SJSA1 (cell line): ENCODE measurements at regions not wholly inside any gene's neighbourhood (a gene's known extent, or its start where the extent isn't known, plus 50 kb on each side); places are given as distances from the start of the nearest gene placed in this dataset.

Experiments used
- DNase-seq, 2 experiments: peaks; one replicate each; pipeline ENCODE4 v3.0.0-alpha.2; 2015 to 2020; ENCODE audit warnings: low spot score in 2 of 2, low read depth in 1 of 2
- H3K27ac ChIP-seq: fragments of 250-450 bp; sonication (Bioruptor Pico); 2 replicates; pipeline ENCODE4 v1.5.1; 2020; ENCODE audit warnings: mild to moderate bottlenecking, moderate library complexity
- H3K27me3 ChIP-seq: fragments of 250-450 bp; sonication (Bioruptor Pico); replicated peaks from 2 replicates; pipeline ENCODE4 v1.5.1; 2020; ENCODE audit warnings: mild to moderate bottlenecking, moderate library complexity
- H3K36me3 ChIP-seq: fragments of 250-450 bp; sonication (Bioruptor Pico); 2 replicates; pipeline ENCODE4 v1.5.1; 2020; ENCODE audit warnings: mild to moderate bottlenecking
- H3K4me1 ChIP-seq: fragments of 250-450 bp; sonication (Bioruptor Pico); replicated peaks from 2 replicates; pipeline ENCODE4 v1.6.1; 2021; ENCODE audit warnings: mild to moderate bottlenecking
- H3K4me3 ChIP-seq: fragments of 250-450 bp; sonication (Bioruptor Pico); 2 replicates; pipeline ENCODE4 v1.5.1; 2020; ENCODE audit warnings: mild to moderate bottlenecking
- H3K9me3 ChIP-seq: fragments of 250-450 bp; sonication (Bioruptor Pico); replicated peaks from 2 replicates; pipeline ENCODE4 v1.5.1; 2020; ENCODE audit warnings: mild to moderate bottlenecking

DNA sequence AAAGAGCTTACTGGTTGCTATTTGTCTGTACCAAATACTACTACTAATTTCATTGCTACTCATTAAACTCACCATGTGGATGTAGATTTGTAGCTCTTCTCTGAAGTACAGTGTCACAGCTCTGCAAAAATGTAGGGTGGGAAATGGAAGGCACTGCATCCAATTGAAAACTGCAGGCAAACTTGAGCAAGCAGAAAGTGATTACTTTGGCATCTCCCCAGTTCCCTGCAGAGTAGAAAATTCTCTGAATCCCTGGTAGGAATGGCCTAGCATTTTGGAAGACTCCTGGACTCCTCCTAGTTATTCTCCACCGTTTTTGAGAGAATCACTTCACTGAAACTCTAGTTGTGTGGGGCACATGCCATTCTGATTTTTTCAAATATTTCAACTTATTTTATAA lies 239.1 kb downstream of the DIO2 start:
- H3K27ac ChIP-seq: no peak overlapping the region
- peaks cover 3% of the 10 kb centered on the region for H3K4me1 ChIP-seq
- H3K4me3 ChIP-seq: no peak overlapping the region
- no peaks in the 10 kb centered on the region for H3K9me3 ChIP-seq
- no peaks in the 10 kb centered on the region for H3K27me3 ChIP-seq
- no peaks in the 10 kb centered on the region for H3K36me3 ChIP-seq
- no peak for DNase-seq

DNA sequence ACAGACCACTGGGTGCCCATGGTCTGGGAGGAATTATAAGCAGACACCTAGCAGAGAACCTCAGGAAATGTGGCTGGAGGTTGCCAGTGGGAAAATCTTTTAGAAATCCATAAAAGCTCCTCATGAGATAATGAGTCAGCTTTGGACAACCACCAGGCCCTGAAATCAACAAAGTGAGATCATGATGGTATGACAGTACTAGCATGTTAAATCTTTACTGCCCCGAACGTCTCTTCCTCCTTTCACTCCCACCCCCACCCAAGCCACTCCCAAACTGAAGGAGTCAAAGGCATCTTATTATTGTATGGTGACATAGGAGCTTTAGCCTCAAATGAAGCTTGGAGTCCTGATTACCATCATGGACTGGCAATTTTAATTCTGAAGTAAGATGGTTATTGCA lies 240.0 kb downstream of the DIO2 start:
- no peak overlapping the region for H3K27ac ChIP-seq

GRCh38 chr14:79967453-79967852 lies 243.9 kb downstream of the DIO2 start:
- DNase-seq: no peak
- Histone ChIP-seq H3K27me3 (no peaks in the 10 kb centered on the region), H3K27ac (0 out of 2 replicates have a peak overlapping the region, but pooled peaks have one; percentile 13), H3K4me1 (peaks cover 16% of the 10 kb centered on the region), H3K4me3 (no peak overlapping the region), H3K36me3 (no peaks in the 10 kb centered on the region), H3K9me3 (no peaks in the 10 kb centered on the region)

More for the DNA sequence above, 240.0 kb downstream of the DIO2 start:
- H3K36me3 ChIP-seq: no peaks in the 10 kb centered on the region
- H3K4me1 ChIP-seq: peaks cover 12% of the 10 kb centered on the region
- DNase-seq: peak in 1 of 2 experiments; percentile 3
- no peaks in the 10 kb centered on the region for H3K9me3 ChIP-seq
- H3K27me3 ChIP-seq: no peaks in the 10 kb centered on the region
- no peak overlapping the region for H3K4me3 ChIP-seq

- 0 out of 2 replicates have a peak overlapping the region, but pooled peaks have one; percentile 13 for H3K27ac ChIP-seq
- DNase-seq: peak in 1 of 2 experiments; percentile 25
- H3K27me3 ChIP-seq: no peaks in the 10 kb centered on the region
Observed at GRCh38 chr14:79967001-79967400, 244.3 kb downstream of the DIO2 start.

GRCh38 chr14:79965896-79966295 lies 245.4 kb downstream of the DIO2 start:
- no peaks in the 10 kb centered on the region for H3K36me3 ChIP-seq
- no peak overlapping the region for H3K27ac ChIP-seq
- H3K4me1 ChIP-seq: peaks cover 16% of the 10 kb centered on the region
- H3K9me3 ChIP-seq: no peaks in the 10 kb centered on the region
- DNase-seq: peak in 1 of 2 experiments; percentile 9
- no peak overlapping the region for H3K4me3 ChIP-seq
- no peaks in the 10 kb centered on the region for H3K27me3 ChIP-seq

More at GRCh38 chr14:79967001-79967400, 244.3 kb downstream of the DIO2 start:
- Histone ChIP-seq H3K36me3 (no peaks in the 10 kb centered on the region), H3K4me3 (no peak overlapping the region), H3K9me3 (no peaks in the 10 kb centered on the region), H3K4me1 (peaks cover 16% of the 10 kb centered on the region)

DNA sequence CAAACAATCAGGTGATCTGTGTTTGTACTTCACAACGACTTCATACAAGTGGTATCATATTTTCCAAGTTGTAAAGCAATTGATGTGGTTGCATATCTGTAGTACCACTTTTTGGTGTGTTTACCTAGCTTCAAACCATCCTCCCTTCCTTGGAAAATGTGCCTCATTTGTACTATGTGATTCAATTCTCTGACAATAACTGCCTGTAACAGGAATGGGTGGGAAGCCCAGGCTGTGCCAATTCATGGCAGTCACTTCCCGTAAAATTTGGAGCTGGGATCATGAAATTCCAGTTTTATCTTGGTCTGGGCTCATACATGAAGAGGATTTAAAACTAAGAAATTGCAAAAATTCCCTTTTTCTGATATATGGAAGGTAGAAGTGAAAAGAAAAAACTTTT lies 250.1 kb downstream of the DIO2 start:
- H3K4me3 ChIP-seq: no peak overlapping the region
- H3K9me3 ChIP-seq: no peaks in the 10 kb centered on the region
- DNase-seq: no peak
- H3K27ac ChIP-seq: no peak overlapping the region
- no peaks in the 10 kb centered on the region for H3K36me3 ChIP-seq
- peaks cover 3% of the 10 kb centered on the region; the same call in 1 of the 2 replicates for H3K4me1 ChIP-seq
- H3K27me3 ChIP-seq: no peaks in the 10 kb centered on the region

DNA sequence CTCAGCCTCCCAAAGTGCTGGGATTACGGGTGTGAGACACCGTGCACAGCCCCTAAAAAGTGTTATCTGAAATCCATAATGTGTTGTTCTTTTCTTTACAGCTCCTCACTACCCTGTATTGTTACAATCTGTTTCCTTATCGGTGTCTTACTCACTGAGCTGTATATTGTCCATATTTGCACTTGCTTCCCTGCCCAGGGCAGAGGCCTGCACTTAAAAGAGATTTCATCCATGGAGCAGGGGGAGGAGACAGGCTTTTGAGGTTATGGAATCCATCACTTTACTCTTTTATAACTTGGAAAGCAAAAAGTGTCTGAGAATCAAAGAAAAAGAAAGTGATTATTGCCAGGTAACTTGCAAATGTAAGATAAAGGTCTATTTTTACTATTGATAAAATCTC lies 251.0 kb downstream of the DIO2 start:
- no peaks in the 10 kb centered on the region for H3K36me3 ChIP-seq
- H3K27ac ChIP-seq: no peak overlapping the region
- H3K4me1 ChIP-seq: no peaks in the 10 kb centered on the region
- H3K4me3 ChIP-seq: no peak overlapping the region
- DNase-seq: no peak
- no peaks in the 10 kb centered on the region for H3K27me3 ChIP-seq
- no peaks in the 10 kb centered on the region for H3K9me3 ChIP-seq

DNA sequence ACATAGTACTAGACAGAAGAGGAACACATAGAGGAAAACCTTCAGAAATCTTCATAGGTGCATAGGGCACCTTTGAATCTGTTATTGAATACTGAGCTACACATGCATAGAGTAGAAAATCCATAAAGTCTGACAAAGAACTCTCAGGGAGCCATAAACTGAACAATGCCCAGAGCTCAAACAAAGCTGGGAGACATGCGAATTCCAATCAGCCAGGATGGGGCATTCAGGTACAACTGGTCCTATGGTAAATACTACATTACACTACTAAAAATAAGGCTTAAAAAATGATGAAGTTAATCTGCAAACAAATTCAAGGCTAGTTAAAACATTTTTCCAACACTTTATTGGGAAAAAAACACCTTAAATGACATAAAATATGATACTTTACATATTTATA lies 259.7 kb downstream of the DIO2 start:
- Histone ChIP-seq H3K27me3 (no peaks in the 10 kb centered on the region), H3K4me1 (no peaks in the 10 kb centered on the region), H3K4me3 (no peak overlapping the region), H3K9me3 (no peaks in the 10 kb centered on the region), H3K36me3 (no peaks in the 10 kb centered on the region), H3K27ac (no peak overlapping the region)
- DNase-seq: no peak

DNA sequence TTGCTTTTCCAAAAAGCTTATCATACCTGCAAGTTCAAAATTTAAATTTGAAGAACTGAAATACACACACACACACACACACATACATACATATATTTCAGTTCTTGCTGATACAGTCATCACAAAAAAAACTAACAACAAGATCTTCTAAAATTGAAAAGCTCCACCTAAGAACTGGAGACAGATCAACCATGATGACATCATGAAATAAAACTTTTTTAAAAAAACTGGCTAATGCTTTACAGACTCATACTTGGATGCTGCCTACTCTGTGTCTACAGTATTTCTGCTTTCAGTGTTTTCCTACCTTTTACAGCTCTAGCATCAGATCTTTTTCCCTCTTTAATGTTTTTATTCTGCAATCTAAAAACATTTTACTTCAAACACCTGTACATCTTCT lies 261.4 kb downstream of the DIO2 start:
- no peaks in the 10 kb centered on the region for H3K27me3 ChIP-seq
- no peak overlapping the region for H3K27ac ChIP-seq
- DNase-seq: no peak
- H3K4me3 ChIP-seq: no peak overlapping the region
- no peaks in the 10 kb centered on the region for H3K36me3 ChIP-seq
- H3K4me1 ChIP-seq: no peaks in the 10 kb centered on the region
- no peaks in the 10 kb centered on the region for H3K9me3 ChIP-seq

DNA sequence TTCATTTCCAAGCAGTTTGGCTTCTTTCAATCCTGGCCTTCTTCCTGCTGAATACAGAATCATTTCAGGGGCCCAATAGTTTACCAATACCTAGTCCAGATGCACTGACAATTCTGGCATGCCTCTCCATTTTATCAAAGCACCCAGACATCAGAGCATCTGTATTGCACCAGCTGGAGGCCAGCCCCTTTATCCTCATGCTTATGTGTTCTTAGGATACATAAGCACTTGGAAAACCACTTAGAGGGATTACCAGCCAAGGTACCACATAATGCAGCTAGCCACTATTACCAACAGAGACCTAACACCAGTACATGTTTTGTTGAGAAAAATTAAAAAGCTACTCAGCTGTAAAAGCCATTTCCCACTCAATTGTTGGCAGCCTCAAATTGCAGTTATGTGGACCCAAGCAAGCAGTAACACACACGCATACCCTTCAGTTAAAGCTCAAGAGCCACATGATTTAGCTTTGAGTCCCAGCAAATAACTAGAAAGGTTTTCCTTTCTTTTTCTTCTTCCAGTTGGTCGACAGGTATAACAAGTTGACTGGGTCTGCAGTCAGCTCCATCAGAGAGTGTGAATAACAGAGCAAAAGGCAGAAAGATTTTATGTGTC lies 263.8 kb downstream of the DIO2 start:
- no peak for DNase-seq
- no peaks in the 10 kb centered on the region for H3K36me3 ChIP-seq
- no peaks in the 10 kb centered on the region for H3K4me1 ChIP-seq
- no peaks in the 10 kb centered on the region for H3K27me3 ChIP-seq
- H3K4me3 ChIP-seq: no peak overlapping the region
- no peak overlapping the region for H3K27ac ChIP-seq
- H3K9me3 ChIP-seq: no peaks in the 10 kb centered on the region

- DNase-seq: no peak
- no peak overlapping the region for H3K27ac ChIP-seq
- no peaks in the 10 kb centered on the region for H3K27me3 ChIP-seq
- H3K4me3 ChIP-seq: no peak overlapping the region
- no peaks in the 10 kb centered on the region for H3K9me3 ChIP-seq
- H3K36me3 ChIP-seq: no peaks in the 10 kb centered on the region
- H3K4me1 ChIP-seq: no peaks in the 10 kb centered on the region
Observed at GRCh38 chr14:79939235-79939634, 272.1 kb downstream of the DIO2 start.

DNA sequence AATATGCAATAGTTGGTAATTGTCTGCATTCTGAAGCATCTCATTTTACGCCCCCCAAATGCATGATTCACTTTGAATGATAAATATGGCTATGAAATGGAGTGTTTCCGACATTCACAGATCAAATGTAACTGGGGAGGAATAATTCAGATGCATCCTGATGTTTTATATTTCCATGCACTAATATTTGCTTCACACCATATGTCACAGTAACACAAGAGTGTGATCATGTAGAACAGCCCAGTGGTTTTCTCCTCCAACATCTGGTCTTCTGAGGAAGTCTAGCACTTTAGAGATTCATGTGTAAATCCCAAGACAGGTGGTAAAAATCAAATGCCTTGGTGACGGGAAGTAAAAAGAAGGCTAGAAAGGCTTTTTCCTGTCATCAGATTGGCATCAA lies 273.1 kb downstream of the DIO2 start:
- H3K4me1 ChIP-seq: no peaks in the 10 kb centered on the region
- no peaks in the 10 kb centered on the region for H3K27me3 ChIP-seq
- no peak overlapping the region for H3K27ac ChIP-seq
- no peaks in the 10 kb centered on the region for H3K9me3 ChIP-seq
- no peak overlapping the region for H3K4me3 ChIP-seq
- DNase-seq: no peak
- H3K36me3 ChIP-seq: no peaks in the 10 kb centered on the region

DNA sequence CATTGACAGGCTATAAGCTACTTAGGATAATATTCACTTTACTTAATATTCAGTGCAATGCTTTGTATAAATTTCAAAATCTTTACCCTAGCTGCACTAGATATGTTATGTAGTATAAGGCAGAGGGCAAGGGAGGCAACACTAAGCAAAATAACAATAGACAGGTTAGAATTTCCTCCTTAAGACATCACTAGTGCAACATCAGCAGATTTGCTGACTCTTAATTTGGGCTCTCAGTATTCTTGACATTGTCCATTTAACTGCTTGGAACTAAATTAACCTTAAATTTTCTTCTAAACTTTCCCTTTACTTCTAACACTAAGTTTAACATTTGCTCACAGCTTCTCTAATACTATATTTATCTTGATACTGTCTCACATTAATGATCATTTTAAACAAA lies 273.9 kb downstream of the DIO2 start:
- no peaks in the 10 kb centered on the region for H3K4me1 ChIP-seq
- no peaks in the 10 kb centered on the region for H3K27me3 ChIP-seq
- H3K9me3 ChIP-seq: no peaks in the 10 kb centered on the region
- no peaks in the 10 kb centered on the region for H3K36me3 ChIP-seq
- no peak for DNase-seq
- H3K27ac ChIP-seq: no peak overlapping the region
- H3K4me3 ChIP-seq: no peak overlapping the region

- Histone ChIP-seq H3K4me3 (no peak overlapping the region), H3K4me1 (no peaks in the 10 kb centered on the region), H3K27ac (no peak overlapping the region), H3K27me3 (no peaks in the 10 kb centered on the region), H3K36me3 (no peaks in the 10 kb centered on the region), H3K9me3 (no peaks in the 10 kb centered on the region)
- no peak for DNase-seq
Observed at GRCh38 chr14:79924551-79924950, 286.8 kb downstream of the DIO2 start.

DNA sequence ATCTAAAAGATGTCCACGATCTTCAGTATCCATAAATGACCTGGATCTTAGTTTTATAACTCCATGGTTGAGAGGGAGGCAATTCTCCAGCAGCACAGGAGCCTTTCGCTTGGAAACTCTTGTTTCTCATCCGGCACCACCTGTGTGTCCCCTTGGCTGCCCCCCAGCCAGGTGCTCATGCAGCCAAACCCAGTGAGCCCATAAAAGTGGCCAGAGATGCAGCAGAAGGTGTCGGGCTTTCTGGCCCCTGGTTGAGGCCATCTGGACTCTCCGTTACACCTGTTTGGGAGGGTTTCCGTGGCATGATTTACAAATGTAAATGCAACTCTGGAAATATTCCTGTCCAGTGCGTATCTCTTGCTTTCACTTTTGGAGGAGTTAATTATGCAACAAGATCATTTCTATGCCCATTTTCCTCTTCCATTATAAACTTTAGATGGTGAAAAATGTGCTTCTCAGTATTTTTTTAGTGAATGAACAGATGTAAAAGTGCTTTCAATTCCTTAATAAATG lies 291.1 kb downstream of the DIO2 start:
- H3K4me3 ChIP-seq: no peak overlapping the region
- no peaks in the 10 kb centered on the region for H3K4me1 ChIP-seq
- H3K36me3 ChIP-seq: no peaks in the 10 kb centered on the region
- no peaks in the 10 kb centered on the region for H3K9me3 ChIP-seq
- H3K27ac ChIP-seq: no peak overlapping the region
- DNase-seq: no peak
- H3K27me3 ChIP-seq: no peaks in the 10 kb centered on the region
